LNCAP (cell line): ENCODE measurements at regions not wholly inside any gene's neighbourhood (a gene's known extent, or its start where the extent isn't known, plus 50 kb on each side); places are given as distances from the start of the nearest gene placed in this dataset.

Experiments used
- CTCF ChIP-seq: fragments of 450-650 bp; IDR thresholded peaks from 2 replicates; pipeline ENCODE4 v1.5.1; 2017; ENCODE audit warnings: mild to moderate bottlenecking

DNA sequence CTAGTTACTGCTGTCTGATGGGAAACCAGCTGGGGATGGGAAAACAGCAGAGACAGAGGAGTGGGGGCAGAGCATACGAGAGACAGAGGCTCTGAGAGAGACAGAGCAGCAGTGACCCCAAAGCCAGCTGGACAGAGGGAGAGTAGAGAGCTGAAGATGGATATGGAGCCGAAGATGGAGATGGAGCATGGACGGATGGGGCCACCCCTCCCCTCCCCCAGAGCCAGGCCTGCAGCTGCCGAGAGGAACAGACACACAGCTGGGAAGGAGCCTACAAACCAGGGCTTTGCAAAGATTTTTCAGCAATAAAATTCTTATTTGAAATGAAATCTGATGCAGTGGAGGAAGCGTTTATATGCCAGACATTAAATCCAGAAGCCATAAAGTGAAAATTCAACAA is 167.6 kb upstream of the LINGO1 start:
- TF ChIP-seq CTCF, result no peak

GRCh38 chr15:77798847-77799246 is 166.1 kb upstream of the LINGO1 start:
- no peak for TF ChIP-seq CTCF

- no peak for TF ChIP-seq CTCF
These were observed 165.6 kb upstream of the LINGO1 start for GRCh38 chr15:77798151-77798835.

GRCh38 chr15:77797270-77797669 is 164.6 kb upstream of the LINGO1 start:
- no peak for TF ChIP-seq CTCF

DNA sequence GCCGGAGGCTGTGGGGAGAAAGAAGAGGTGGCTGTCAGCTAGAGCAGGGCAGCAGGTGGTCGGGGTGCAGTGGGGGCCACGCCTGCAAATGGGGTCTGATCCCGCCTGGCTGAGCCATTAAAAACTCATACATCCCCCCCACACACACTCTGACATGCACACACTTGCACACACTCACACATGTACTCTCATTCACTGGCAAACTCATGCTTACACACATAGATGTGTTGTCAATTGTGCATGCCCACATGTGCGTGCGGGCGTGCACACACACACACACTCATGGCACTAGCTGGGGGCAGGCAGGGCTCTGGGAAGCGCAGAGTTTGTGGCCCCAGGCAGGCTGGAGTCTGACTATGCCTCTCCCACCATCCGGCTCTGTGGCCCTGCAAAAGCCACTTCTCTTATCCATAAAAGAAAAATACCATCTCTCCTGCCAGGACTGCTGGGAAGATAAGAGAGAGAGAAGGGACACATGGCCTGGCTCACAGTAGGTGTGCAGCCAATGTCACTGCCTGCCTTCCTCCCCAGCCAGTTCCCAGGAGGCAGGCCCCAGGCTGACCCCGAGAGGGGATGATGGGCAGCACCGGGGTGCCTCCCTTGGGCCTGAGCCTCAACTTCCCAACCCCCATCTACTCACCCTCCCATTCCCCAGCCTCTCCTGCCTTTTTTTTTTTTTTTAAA is 163.5 kb upstream of the LINGO1 start:
- no peak for TF ChIP-seq CTCF

- no peak for TF ChIP-seq CTCF
These were observed 162.7 kb upstream of the LINGO1 start for GRCh38 chr15:77795446-77795845.

GRCh38 chr15:77791941-77792340 is 159.2 kb upstream of the LINGO1 start:
- no peak for TF ChIP-seq CTCF
